Smooth muscle cell (in vitro differentiated cells): ENCODE measurements at regions not wholly inside any gene's neighbourhood (a gene's known extent, or its start where the extent isn't known, plus 50 kb on each side); places are given as distances from the start of the nearest gene placed in this dataset.

Experiments used
- DNase-seq: peaks from one replicate; lab custom pipeline; 2025; ENCODE audit not compliant: unreplicated experiment; lab: John Stamatoyannopoulos, UW
- H2AFZ ChIP-seq: fragments of 200-600 bp; sonication (generic); 2 replicates; pipeline ENCODE4 v1.6.0; 2016; ENCODE audit warnings: antibody characterized with exemption, low read depth, mild to moderate bottlenecking
- H3F3A ChIP-seq: fragments of 200-600 bp; sonication (generic); 2 replicates; pipeline ENCODE4 v1.6.0; 2017; ENCODE audit warnings: antibody characterized with exemption, low read depth
- H3K27ac ChIP-seq: fragments of 200-600 bp; sonication (generic); 2 replicates; pipeline ENCODE4 v1.5.1; 2016; ENCODE audit warnings: low read depth, mild to moderate bottlenecking
- H3K27me3 ChIP-seq: fragments of 200-600 bp; sonication (generic); 2 replicates; pipeline ENCODE4 v1.6.1; 2016; ENCODE audit warnings: low read depth, mild to moderate bottlenecking
- H3K36me3 ChIP-seq: fragments of 200-600 bp; sonication (generic); 2 replicates; pipeline ENCODE4 v1.5.1; 2016; ENCODE audit warnings: low read depth
- H3K4me1 ChIP-seq: fragments of 200-600 bp; sonication (generic); 2 replicates; pipeline ENCODE4 v1.5.1; 2016; ENCODE audit warnings: low read depth
- H3K4me2 ChIP-seq: fragments of 200-600 bp; sonication (generic); 2 replicates; pipeline ENCODE4 v1.6.0; 2016; ENCODE audit warnings: mild to moderate bottlenecking
- H3K4me3 ChIP-seq: fragments of 200-600 bp; sonication (generic); 2 replicates; pipeline ENCODE4 v1.5.1; 2016; ENCODE audit warnings: mild to moderate bottlenecking
- H3K79me2 ChIP-seq: fragments of 200-600 bp; sonication (generic); 2 replicates; pipeline ENCODE4 v1.6.0; 2016; ENCODE audit warnings: low read depth, mild to moderate bottlenecking
- H3K9ac ChIP-seq: fragments of 200-600 bp; sonication (generic); 2 replicates; pipeline ENCODE4 v1.6.0; 2016; ENCODE audit warnings: low read depth
- H3K9me3 ChIP-seq: fragments of 200-600 bp; sonication (generic); replicated peaks from 2 replicates; pipeline ENCODE4 v1.5.1; 2016; ENCODE audit warnings: low read depth
- H4K20me1 ChIP-seq: fragments of 200-600 bp; sonication (generic); 2 replicates; pipeline ENCODE4 v1.6.0; 2016; ENCODE audit warnings: low read depth
- CTCF ChIP-seq: fragments of 200-600 bp; sonication (generic); IDR thresholded peaks from 2 replicates; pipeline ENCODE4 v1.5.1; 2017; ENCODE audit warnings: borderline replicate concordance, mild to moderate bottlenecking, antibody characterized with exemption; ENCODE audit not compliant: insufficient read depth, poor library complexity, severe bottlenecking
- WGBS: methylation state at CpG from one replicate; pipeline ENCODE4 v1.1.7; 2016; ENCODE audit warnings: low lambda C conversion rate; 5-methylcytosine and 5-hydroxymethylcytosine counted together

DNA sequence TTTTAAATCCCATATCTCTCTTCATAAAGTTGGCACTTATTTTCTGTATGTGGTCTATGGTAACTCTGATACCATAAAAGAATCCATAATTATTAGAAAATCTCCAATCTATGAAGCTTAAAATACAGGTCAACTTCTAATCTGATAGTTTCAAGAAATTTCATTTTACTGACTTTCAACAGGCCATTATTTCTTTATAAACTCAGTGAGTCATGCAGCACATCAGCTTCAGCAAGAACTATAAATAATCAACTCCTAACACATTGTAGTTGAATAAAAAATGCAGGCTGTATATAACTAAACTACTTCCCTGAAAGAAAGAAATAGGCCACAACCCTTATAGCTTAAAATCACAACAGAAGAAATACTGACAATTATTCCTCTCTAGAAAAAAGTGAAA is 204.3 kb upstream of the CCDC150 start:
- no peak overlapping the region for H3K4me3 ChIP-seq
- no peaks in the 10 kb centered on the region for H3F3A ChIP-seq
- no peak for DNase-seq
- H3K79me2 ChIP-seq: no peaks in the 10 kb centered on the region
- TF ChIP-seq CTCF: no peak
- no peaks in the 10 kb centered on the region for H3K4me1 ChIP-seq
- H3K27me3 ChIP-seq: no peaks in the 10 kb centered on the region
- H3K4me2 ChIP-seq: no peak overlapping the region
- H3K9ac ChIP-seq: no peak overlapping the region
- no peaks in the 10 kb centered on the region for H3K9me3 ChIP-seq
- no peak overlapping the region for H3K27ac ChIP-seq
- no peak overlapping the region for H2AFZ ChIP-seq
- H3K36me3 ChIP-seq: no peaks in the 10 kb centered on the region
- H4K20me1 ChIP-seq: no peaks in the 10 kb centered on the region

DNA sequence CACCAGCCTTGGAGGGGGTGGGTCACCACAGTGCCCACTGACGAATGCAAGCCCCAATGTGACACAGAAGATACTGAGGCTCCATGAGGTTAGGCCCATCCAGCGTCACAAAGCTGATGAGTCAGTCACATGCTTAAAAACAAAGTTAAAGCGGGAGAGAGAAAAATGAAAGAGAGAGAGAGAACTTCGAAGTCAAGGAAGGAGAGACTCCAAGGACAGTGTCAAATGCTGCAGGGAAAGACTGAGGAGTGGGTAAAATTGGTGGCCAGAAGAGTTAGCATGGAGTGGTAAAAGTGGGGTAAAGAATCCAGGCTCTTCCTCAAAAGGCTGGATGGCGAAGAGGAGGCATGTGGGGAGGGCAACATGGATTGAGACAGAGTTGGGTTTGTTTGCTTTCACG is 201.9 kb upstream of the CCDC150 start:
- Histone ChIP-seq H3K36me3 (no peaks in the 10 kb centered on the region), H3K4me1 (no peaks in the 10 kb centered on the region), H3K4me2 (no peak overlapping the region), H3K27ac (no peak overlapping the region), H3K27me3 (no peaks in the 10 kb centered on the region), H3K9me3 (no peaks in the 10 kb centered on the region), H4K20me1 (no peaks in the 10 kb centered on the region), H2AFZ (no peak overlapping the region), H3K4me3 (no peak overlapping the region), H3F3A (no peaks in the 10 kb centered on the region), H3K79me2 (no peaks in the 10 kb centered on the region), H3K9ac (no peak overlapping the region)
- DNase-seq: no peak
- TF ChIP-seq CTCF: no peak
- 80% methylated on average over 6 of the region's 6 CpGs for WGBS

DNA sequence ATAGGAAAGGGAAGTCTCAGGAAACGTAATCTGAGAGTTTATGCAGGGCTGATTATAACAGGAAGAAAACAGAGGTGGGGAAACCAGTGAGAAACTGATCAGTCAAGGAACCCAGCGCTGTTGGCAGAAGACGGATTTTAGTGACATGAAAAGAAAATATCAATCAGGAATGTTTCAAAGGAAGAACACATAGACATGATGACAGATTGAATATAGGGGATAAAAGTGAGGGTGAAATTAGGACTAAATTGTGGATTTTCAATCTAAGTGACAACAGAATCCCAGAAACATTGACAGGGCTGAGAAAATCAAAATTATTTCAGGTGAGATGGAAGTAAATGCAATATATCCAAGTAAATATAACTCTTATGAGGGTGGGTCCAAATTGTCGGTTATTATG is 199.8 kb upstream of the CCDC150 start:
- Histone ChIP-seq H3K79me2 (no peaks in the 10 kb centered on the region), H3K27ac (no peak overlapping the region), H3K36me3 (no peaks in the 10 kb centered on the region), H2AFZ (no peak overlapping the region), H3K9me3 (no peaks in the 10 kb centered on the region), H3K27me3 (no peaks in the 10 kb centered on the region), H3F3A (no peaks in the 10 kb centered on the region), H3K4me3 (no peak overlapping the region), H3K4me2 (no peak overlapping the region), H4K20me1 (no peaks in the 10 kb centered on the region), H3K4me1 (no peaks in the 10 kb centered on the region), H3K9ac (no peak overlapping the region)
- DNase-seq: no peak
- 94% methylated on average over 4 of the region's 4 CpGs for WGBS
- no peak for TF ChIP-seq CTCF

DNA sequence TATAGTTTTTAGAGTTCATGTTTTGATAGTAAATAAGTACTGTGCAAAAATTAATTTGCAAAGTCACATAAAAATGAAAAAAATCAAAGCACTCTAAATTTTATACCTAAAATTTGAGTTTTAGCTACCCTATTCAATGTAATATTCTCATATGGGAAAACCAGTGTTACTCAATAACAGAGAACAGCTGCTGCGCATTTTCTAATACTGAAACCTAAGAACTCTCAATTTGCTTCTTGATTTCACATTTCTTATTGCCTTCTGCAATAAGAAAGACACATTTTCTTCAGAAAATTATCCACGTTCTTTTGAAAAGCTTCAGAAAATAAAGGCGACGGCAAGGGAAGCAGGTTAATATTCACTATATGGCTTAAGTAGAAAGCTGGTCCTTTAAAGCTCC is 199.1 kb upstream of the CCDC150 start:
- no peaks in the 10 kb centered on the region for H3K9me3 ChIP-seq
- no peak for TF ChIP-seq CTCF

More for the DNA sequence above, 199.1 kb upstream of the CCDC150 start:
- H3K9ac ChIP-seq: no peak overlapping the region
- no peak overlapping the region for H2AFZ ChIP-seq
- H3K79me2 ChIP-seq: no peaks in the 10 kb centered on the region
- no peak overlapping the region for H3K4me3 ChIP-seq
- H3K36me3 ChIP-seq: no peaks in the 10 kb centered on the region
- WGBS: 94% methylated on average over 4 of the region's 4 CpGs
- DNase-seq: no peak
- no peaks in the 10 kb centered on the region for H3K4me1 ChIP-seq
- H4K20me1 ChIP-seq: no peaks in the 10 kb centered on the region
- H3K4me2 ChIP-seq: no peak overlapping the region
- H3K27me3 ChIP-seq: no peaks in the 10 kb centered on the region
- H3K27ac ChIP-seq: no peak overlapping the region
- H3F3A ChIP-seq: no peaks in the 10 kb centered on the region
